SK-N-SH treated with all-trans-retinoic acid at 6 μM for 48 hours (cell line): ENCODE measurements at regions not wholly inside any gene's neighbourhood (a gene's known extent, or its start where the extent isn't known, plus 50 kb on each side); places are given as distances from the start of the nearest gene placed in this dataset.

Source experiments
- ATAC-seq: fragments of 200-7000 bp; cut with Tn5 transposase; 3 replicates; pipeline ENCODE4 v1.9.1; 2020; ENCODE audit warnings: mild to moderate bottlenecking, moderate library complexity
- ARNTL ChIP-seq: fragments of 450-650 bp; formaldehyde crosslinking; IDR thresholded peaks from 2 replicates; pipeline ENCODE4 v1.5.0; 2020; ENCODE audit warnings: low read depth, mild to moderate bottlenecking, moderate library complexity, borderline replicate concordance
- CSDC2 ChIP-seq: fragments of 250-450 bp; sonication (Bioruptor Pico); IDR thresholded peaks from 2 replicates; pipeline ENCODE4 v1.5.0; 2020; ENCODE audit warnings: mild to moderate bottlenecking, moderate library complexity
- CSRNP3 ChIP-seq: fragments of 250-450 bp; sonication (Bioruptor Pico); IDR thresholded peaks from 2 replicates; pipeline ENCODE4 v1.5.1; 2021; ENCODE audit warnings: mild to moderate bottlenecking, moderate library complexity
- GLIS3 ChIP-seq: fragments of 250-450 bp; sonication (Bioruptor Pico); IDR thresholded peaks from 2 replicates; pipeline ENCODE4 v1.5.0; 2020; ENCODE audit warnings: mild to moderate bottlenecking, moderate library complexity
- ISL1 ChIP-seq: fragments of 250-450 bp; sonication (Bioruptor Pico); IDR thresholded peaks from 2 replicates; pipeline ENCODE4 v2.1.2; 2022; ENCODE audit warnings: mild to moderate bottlenecking, moderate library complexity
- OSR1 ChIP-seq: fragments of 250-450 bp; sonication (Bioruptor Pico); IDR thresholded peaks from 2 replicates; pipeline ENCODE4 v1.8.0; 2022; ENCODE audit warnings: moderate library complexity, mild to moderate bottlenecking, inconsistent platforms
- PATZ1 ChIP-seq: fragments of 250-450 bp; sonication (Bioruptor Pico); IDR thresholded peaks from 2 replicates; pipeline ENCODE4 v1.8.0; 2020; ENCODE audit warnings: mild to moderate bottlenecking, moderate library complexity, borderline replicate concordance
- RARB ChIP-seq: fragments of 250-450 bp; sonication (Bioruptor Pico); IDR thresholded peaks from 2 replicates; pipeline ENCODE4 v1.8.0; 2021; ENCODE audit warnings: mild to moderate bottlenecking, moderate library complexity
- TCF4 ChIP-seq: fragments of 250-450 bp; sonication (Bioruptor Pico); IDR thresholded peaks from 2 replicates; pipeline ENCODE4 v1.8.0; 2021; ENCODE audit warnings: mild to moderate bottlenecking, moderate library complexity, borderline replicate concordance
- TOX ChIP-seq: fragments of 250-450 bp; sonication (Bioruptor Pico); IDR thresholded peaks from 2 replicates; pipeline ENCODE4 v1.8.0; 2021; ENCODE audit warnings: mild to moderate bottlenecking, moderate library complexity, borderline replicate concordance
- ZC3H10 ChIP-seq: fragments of 250-450 bp; sonication (Bioruptor Pico); IDR thresholded peaks from 2 replicates; pipeline ENCODE4 v1.5.1; 2021; ENCODE audit warnings: mild to moderate bottlenecking, moderate library complexity
- ZFP3 ChIP-seq: fragments of 250-450 bp; sonication (Bioruptor Pico); IDR thresholded peaks from 2 replicates; pipeline ENCODE4 v1.5.0; 2020; ENCODE audit warnings: mild to moderate bottlenecking, moderate library complexity
- ZNF70 ChIP-seq: fragments of 450-650 bp; formaldehyde crosslinking; IDR thresholded peaks from 2 replicates; pipeline ENCODE4 v1.5.0; 2020; ENCODE audit warnings: mild to moderate bottlenecking, moderate library complexity
- ZNF8 ChIP-seq: fragments of 450-650 bp; formaldehyde crosslinking; IDR thresholded peaks from 2 replicates; pipeline ENCODE4 v1.5.0; 2020; ENCODE audit warnings: mild to moderate bottlenecking, moderate library complexity
- TF ChIP-seq, protein P1 (sequence below): fragments of 250-450 bp; sonication (Bioruptor Pico); IDR thresholded peaks from 2 replicates; pipeline ENCODE4 v1.5.0; 2020; ENCODE audit warnings: mild to moderate bottlenecking, moderate library complexity
- TF ChIP-seq, protein P2 (sequence below): fragments of 250-450 bp; sonication (Bioruptor Pico); IDR thresholded peaks from 2 replicates; pipeline ENCODE4 v1.8.0; 2021; ENCODE audit warnings: low read depth, mild to moderate bottlenecking, moderate library complexity, borderline replicate concordance

- ATAC-seq = no peak
- no peak for TF ChIP-seq TCF4 (CRISPR knock-in tag)
Observed at GRCh38 chr10:75293446-75293820, 57.7 kb upstream of the COMTD1 start.

GRCh38 chr10:75292794-75293445 lies 57.2 kb upstream of the COMTD1 start:
- ATAC-seq = no peak
- TF ChIP-seq TCF4 (CRISPR knock-in tag) (no peak), GLIS3 (no peak), ISL1 (CRISPR knock-in tag) (no peak), RARB (CRISPR knock-in tag) (no peak), CSDC2 (CRISPR knock-in tag) (no peak), ZNF8 (CRISPR knock-in tag) (no peak)

DNA sequence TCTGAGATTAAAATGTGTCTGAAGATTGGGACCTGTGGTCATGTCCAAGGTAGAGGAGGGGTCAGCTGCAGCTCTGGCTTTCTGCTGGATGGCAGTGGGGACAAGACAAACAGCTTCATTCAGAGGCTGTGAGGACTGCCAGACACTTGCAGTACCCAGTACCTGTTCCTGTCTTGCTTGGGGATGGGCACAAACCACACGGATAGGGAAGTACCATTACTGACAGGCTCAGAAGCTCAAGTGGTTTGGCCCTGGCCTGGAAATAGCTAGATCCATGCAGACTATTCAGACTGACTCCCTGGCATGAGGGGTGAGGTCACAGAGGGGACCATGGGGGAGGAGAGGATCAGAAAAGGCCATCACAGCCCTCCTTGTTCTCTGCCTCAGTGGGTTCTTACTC lies 56.0 kb upstream of the COMTD1 start:
- ATAC-seq = no peak
- TF ChIP-seq ISL1 (CRISPR knock-in tag) (no peak), ZNF70 (CRISPR knock-in tag) (no peak), CSDC2 (CRISPR knock-in tag) (no peak), ZFP3 (no peak), GLIS3 (no peak), PATZ1 (CRISPR knock-in tag) (no peak), ARNTL (CRISPR knock-in tag) (no peak), OSR1 (CRISPR knock-in tag) (no peak), ZC3H10 (CRISPR knock-in tag) (no peak), TOX (no peak)
- TF ChIP-seq, protein P1, sequence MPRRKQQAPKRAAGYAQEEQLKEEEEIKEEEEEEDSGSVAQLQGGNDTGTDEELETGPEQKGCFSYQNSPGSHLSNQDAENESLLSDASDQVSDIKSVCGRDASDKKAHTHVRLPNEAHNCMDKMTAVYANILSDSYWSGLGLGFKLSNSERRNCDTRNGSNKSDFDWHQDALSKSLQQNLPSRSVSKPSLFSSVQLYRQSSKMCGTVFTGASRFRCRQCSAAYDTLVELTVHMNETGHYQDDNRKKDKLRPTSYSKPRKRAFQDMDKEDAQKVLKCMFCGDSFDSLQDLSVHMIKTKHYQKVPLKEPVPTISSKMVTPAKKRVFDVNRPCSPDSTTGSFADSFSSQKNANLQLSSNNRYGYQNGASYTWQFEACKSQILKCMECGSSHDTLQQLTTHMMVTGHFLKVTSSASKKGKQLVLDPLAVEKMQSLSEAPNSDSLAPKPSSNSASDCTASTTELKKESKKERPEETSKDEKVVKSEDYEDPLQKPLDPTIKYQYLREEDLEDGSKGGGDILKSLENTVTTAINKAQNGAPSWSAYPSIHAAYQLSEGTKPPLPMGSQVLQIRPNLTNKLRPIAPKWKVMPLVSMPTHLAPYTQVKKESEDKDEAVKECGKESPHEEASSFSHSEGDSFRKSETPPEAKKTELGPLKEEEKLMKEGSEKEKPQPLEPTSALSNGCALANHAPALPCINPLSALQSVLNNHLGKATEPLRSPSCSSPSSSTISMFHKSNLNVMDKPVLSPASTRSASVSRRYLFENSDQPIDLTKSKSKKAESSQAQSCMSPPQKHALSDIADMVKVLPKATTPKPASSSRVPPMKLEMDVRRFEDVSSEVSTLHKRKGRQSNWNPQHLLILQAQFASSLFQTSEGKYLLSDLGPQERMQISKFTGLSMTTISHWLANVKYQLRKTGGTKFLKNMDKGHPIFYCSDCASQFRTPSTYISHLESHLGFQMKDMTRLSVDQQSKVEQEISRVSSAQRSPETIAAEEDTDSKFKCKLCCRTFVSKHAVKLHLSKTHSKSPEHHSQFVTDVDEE = no peak
- TF ChIP-seq, protein P2, sequence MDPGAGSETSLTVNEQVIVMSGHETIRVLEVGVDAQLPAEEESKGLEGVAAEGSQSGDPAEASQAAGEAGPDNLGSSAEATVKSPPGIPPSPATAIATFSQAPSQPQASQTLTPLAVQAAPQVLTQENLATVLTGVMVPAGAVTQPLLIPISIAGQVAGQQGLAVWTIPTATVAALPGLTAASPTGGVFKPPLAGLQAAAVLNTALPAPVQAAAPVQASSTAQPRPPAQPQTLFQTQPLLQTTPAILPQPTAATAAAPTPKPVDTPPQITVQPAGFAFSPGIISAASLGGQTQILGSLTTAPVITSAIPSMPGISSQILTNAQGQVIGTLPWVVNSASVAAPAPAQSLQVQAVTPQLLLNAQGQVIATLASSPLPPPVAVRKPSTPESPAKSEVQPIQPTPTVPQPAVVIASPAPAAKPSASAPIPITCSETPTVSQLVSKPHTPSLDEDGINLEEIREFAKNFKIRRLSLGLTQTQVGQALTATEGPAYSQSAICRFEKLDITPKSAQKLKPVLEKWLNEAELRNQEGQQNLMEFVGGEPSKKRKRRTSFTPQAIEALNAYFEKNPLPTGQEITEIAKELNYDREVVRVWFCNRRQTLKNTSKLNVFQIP (CRISPR knock-in tag) = no peak

DNA sequence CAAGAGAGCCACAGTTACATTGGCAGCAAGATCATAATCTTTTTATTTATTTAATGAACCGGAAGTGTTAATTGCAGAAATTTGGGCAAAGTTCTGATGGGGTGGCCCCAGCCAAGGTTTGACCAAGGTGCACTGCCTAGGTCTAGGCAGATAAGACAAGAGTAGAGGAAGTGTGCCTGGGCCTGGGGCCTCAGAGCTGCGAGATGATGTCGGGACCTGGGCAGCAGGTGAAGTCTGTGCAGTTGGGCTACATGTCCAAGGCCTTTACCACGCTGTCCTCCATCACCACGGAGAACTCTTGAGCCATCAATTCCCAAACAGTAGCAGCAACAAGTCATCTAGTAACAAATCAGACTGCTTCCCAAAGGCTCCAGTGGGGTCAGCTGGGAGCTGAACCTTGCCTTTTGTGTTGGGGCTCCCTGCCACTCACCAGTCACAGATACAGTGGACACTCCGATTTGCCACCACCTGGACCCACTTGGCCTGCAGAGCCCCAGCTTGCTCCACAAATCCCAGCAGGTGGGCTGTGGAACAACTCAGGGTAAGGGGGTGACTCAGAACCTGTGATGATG lies 52.5 kb upstream of the COMTD1 start:
- no peak for TF ChIP-seq PATZ1 (CRISPR knock-in tag)
- TF ChIP-seq RARB (CRISPR knock-in tag) = no peak
- TF ChIP-seq ISL1 (CRISPR knock-in tag) = no peak
- TF ChIP-seq ZFP3 = no peak
- no peak for TF ChIP-seq CSRNP3 (CRISPR knock-in tag)
- no peak for ATAC-seq
